Spleen (tissue), 11 donors: ENCODE measurements at regions not wholly inside any gene's neighbourhood (a gene's known extent, or its start where the extent isn't known, plus 50 kb on each side); places are given as distances from the start of the nearest gene placed in this dataset.

Experiments
- DNase-seq: peaks from one replicate; pipeline ENCODE4 v3.0.0-alpha.2; 2020
- H3K27ac ChIP-seq, 8 donors: fragments of 200-600 bp; sonication (generic) in 7 of 8; 1 replicate in 4 of 8; 2 replicates in 4 of 8; pipeline versions ENCODE4 v1.5.0 to v1.8.0; 2016 to 2021; ENCODE audit warnings: inconsistent platforms in 4 of 8, mild to moderate bottlenecking in 4 of 8, moderate library complexity in 1 of 8
- H3K27me3 ChIP-seq, 7 donors: fragments of 200-600 bp; sonication (generic) in 6 of 7; replicated peaks in 1 of 7; 1 replicate in 4 of 7; 2 replicates in 3 of 7; pipeline versions ENCODE4 v1.5.0 to v1.8.0; 2016 to 2021; ENCODE audit warnings: inconsistent platforms in 3 of 7, mild to moderate bottlenecking in 1 of 7
- H3K36me3 ChIP-seq, 6 donors: fragments of 200-600 bp; sonication (generic) in 5 of 6; 1 replicate in 4 of 6; 2 replicates in 2 of 6; pipeline versions ENCODE4 v1.5.0 to v1.8.0; 2016 to 2021; ENCODE audit warnings: inconsistent platforms in 2 of 6
- H3K4me1 ChIP-seq, 6 donors: fragments of 200-600 bp; sonication (generic) in 5 of 6; 1 replicate in 3 of 6; 2 replicates in 3 of 6; pipeline versions ENCODE4 v1.5.0 to v1.8.0; 2016 to 2021; ENCODE audit warnings: inconsistent platforms in 3 of 6
- H3K4me3 ChIP-seq, 8 donors: fragments of 200-600 bp; sonication (generic) in 7 of 8; 1 replicate in 4 of 8; 2 replicates in 4 of 8; pipeline versions ENCODE4 v1.5.0 to v1.8.0; 2016 to 2021; ENCODE audit warnings: inconsistent platforms in 4 of 8, mild to moderate bottlenecking in 4 of 8, moderate library complexity in 2 of 8
- H3K9me3 ChIP-seq, 8 donors: fragments of 200-600 bp; sonication (generic) in 7 of 8; 1 replicate in 4 of 8; 2 replicates in 4 of 8; pipeline versions ENCODE4 v1.5.0 to v1.8.0; 2016 to 2021; ENCODE audit warnings: inconsistent platforms in 4 of 8
- CTCF ChIP-seq, 11 experiments: fragments of 200-600 bp in 7 of 11; fragments of 450-650 bp in 4 of 11; sonication (generic) in 4 of 11; IDR thresholded peaks in 8 of 11; conservative IDR thresholded peaks in 3 of 11; 1 replicate in 7 of 11; 2 replicates in 4 of 11; pipeline versions ENCODE4 v1.4.0 to v1.8.0; 2016 to 2021; ENCODE audit warnings: antibody characterized with exemption in 11 of 11, inconsistent platforms in 4 of 11, mild to moderate bottlenecking in 1 of 11
- POLR2A ChIP-seq, 3 donors: fragments of 450-650 bp; IDR thresholded peaks; one replicate each; pipeline ENCODE4 v1.5.1; 2017; ENCODE audit warnings: antibody characterized with exemption in 3 of 3, mild to moderate bottlenecking in 1 of 3
- POLR2AphosphoS5 ChIP-seq, 3 donors: sonication (generic); formaldehyde crosslinking; IDR thresholded peaks; one replicate each; pipeline ENCODE4 v1.5.1; 2017; ENCODE audit warnings: antibody characterized with exemption in 3 of 3
- WGBS, 5 donors: extraction: QIAGEN DNeasy Blood & Tissue Kit in 3 of 5; methylation state at CpG; one replicate each; pipeline versions ENCODE4 v1.1.5 to v1.1.7; 2013 to 2018; 5-methylcytosine and 5-hydroxymethylcytosine counted together
- intact Hi-C: fragments of 100-400 bp; cut with DNase I; formaldehyde crosslinking; loops from one replicate; pipeline ENCODE4 v1.15.0; 2023; ENCODE audit warnings: low total_unique reads
- donor health status: healthy with polysubstance abuse.
- donor health status: DM: no; HTN: no; CAD: no; lungs with moderate emphysema.
- donor health status: DM: no; HTN: no; CAD: no.
- donor health status: Bipolar disorder and iron deficiency.
- donor health status: healthy.
- donor health status: DM: no; HTN: no; CAD: no.
- donor health status: DM: yes; HTN: yes; CAD: no.

GRCh38 chr6:40907198-40907701 is 131.8 kb downstream of the UNC5CL start:
- TF ChIP-seq POLR2AphosphoS5 (IDR thresholded peaks at IDR 0.05) (peak in 1 of 3 donors; percentile 59), CTCF (IDR thresholded peaks at IDR 0.05 in 8 of 11, conservative IDR thresholded peaks at IDR 0.05 in 3 of 11) (no peak)
- DNase-seq, result no peak
- 66 to 72% (median 71%) methylated on average over 4 of the region's 4 CpGs for WGBS, 5 donors
- H3K27ac ChIP-seq, result peak overlapping the region in 1 of 8 donors; percentile 20
- no peaks in the 10 kb centered on the region for H3K9me3 ChIP-seq
- H3K27me3 ChIP-seq, result no peaks in the 10 kb centered on the region
- H3K36me3 ChIP-seq, result no peaks in the 10 kb centered on the region
- peaks cover 0 to 12% (median 1%) of the 10 kb centered on the region in 6 donors for H3K4me1 ChIP-seq
- intact Hi-C loops, result no loop called here
- H3K4me3 ChIP-seq, result no peak overlapping the region

GRCh38 chr6:40906759-40907158 is 132.3 kb downstream of the UNC5CL start:
- 52 to 74% (median 73%) methylated on average over 3 of the region's 3 CpGs for WGBS, 5 donors
- TF ChIP-seq POLR2AphosphoS5 (IDR thresholded peaks at IDR 0.05), result no peak
- no peak for TF ChIP-seq CTCF (IDR thresholded peaks at IDR 0.05 in 8 of 11, conservative IDR thresholded peaks at IDR 0.05 in 3 of 11)
- TF ChIP-seq POLR2A (IDR thresholded peaks at IDR 0.05), result no peak
- intact Hi-C loops, result no loop called here
- no peaks in the 10 kb centered on the region for H3K36me3 ChIP-seq
- no peaks in the 10 kb centered on the region for H3K9me3 ChIP-seq
- no peak overlapping the region for H3K27ac ChIP-seq
- no peak overlapping the region for H3K4me3 ChIP-seq
- H3K4me1 ChIP-seq, result peaks cover 0 to 12% (median 0%) of the 10 kb centered on the region in 6 donors
- no peak for DNase-seq
- no peaks in the 10 kb centered on the region for H3K27me3 ChIP-seq

- 73 to 83% (median 75%) methylated on average over 2 of the region's 2 CpGs for WGBS, 5 donors
- intact Hi-C loops, result no loop called here
Measured at GRCh38 chr6:40904583-40905194, 134.3 kb downstream of the UNC5CL start.

More at GRCh38 chr6:40904583-40905194, 134.3 kb downstream of the UNC5CL start:
- Histone ChIP-seq H3K9me3 (no peaks in the 10 kb centered on the region), H3K4me3 (no peak overlapping the region), H3K36me3 (no peaks in the 10 kb centered on the region), H3K4me1 (peaks cover 0 to 12% (median 0%) of the 10 kb centered on the region in 6 donors), H3K27me3 (no peaks in the 10 kb centered on the region), H3K27ac (no peak overlapping the region)
- DNase-seq, result no peak
- TF ChIP-seq CTCF (IDR thresholded peaks at IDR 0.05 in 8 of 11, conservative IDR thresholded peaks at IDR 0.05 in 3 of 11) (no peak), POLR2A (IDR thresholded peaks at IDR 0.05) (no peak), POLR2AphosphoS5 (IDR thresholded peaks at IDR 0.05) (no peak)
